ENCODE measurements at regions not wholly inside any gene's neighbourhood (a gene's known extent, or its start where the extent isn't known, plus 50 kb on each side); places are given as distances from the start of the nearest gene placed in this dataset.

DNA sequence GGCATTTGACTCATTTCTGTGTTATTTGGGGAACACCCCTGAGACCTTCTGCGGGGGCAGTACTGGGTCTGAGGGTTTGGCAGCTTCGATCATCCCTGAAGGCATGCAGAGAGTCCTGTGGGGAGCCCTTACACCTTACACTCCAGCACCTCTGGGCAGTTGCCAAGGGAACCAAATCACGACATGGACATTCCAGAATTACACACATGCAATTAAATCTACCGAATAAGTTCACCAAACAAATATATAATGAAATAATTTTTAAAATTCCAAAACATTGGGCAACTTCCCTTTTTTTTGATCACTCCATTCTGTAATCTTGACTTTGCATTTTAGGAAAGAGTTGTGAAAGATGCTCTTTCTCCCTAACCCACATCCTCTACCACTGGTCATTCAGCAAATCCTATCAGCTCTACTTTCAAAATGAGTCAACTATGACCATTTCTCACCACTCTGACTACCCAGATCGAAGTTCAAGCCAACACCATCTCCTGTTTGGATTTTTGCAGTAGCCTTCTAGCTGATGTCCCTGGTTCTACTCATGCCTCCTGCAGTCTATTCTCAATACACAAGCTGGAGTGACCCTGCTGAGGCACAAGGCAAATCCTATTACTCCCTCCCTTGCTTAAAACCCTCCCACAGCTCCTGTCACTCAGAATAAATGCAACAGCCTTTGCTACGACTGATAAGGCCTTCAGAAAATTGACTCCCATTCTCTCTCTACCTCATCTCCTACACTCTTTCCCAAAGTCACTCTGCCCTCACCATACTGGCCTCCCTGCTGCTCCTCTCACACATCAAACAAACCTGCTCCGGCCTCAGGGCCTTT, 533.3 kb downstream of the HACE1 start:
- no peak overlapping the region for H3K9ac ChIP-seq (replicated peaks; ENCODE audit: extremely low read depth, insufficient read depth, low read length)
- no peaks in the 10 kb centered on the region for H3K9me1 ChIP-seq (replicated peaks; ENCODE audit: control insufficient read depth, extremely low read depth, insufficient read depth, low read length)
- no peaks in the 10 kb centered on the region for H3K27me3 ChIP-seq (ENCODE audit: control insufficient read depth in 2 of 2, insufficient read depth in 2 of 2, low read length in 2 of 2)
- H3K4me2 ChIP-seq (ENCODE audit: insufficient read depth, low read length): no peak overlapping the region
- ChIA-PET POLR2A (no interaction called here), CTCF (interaction anchor here (0.9 to 1.2 kb wide), 3 partner anchors 8 to 199 kb away, joined by 3 read pairs; no protein-coding TSS in a partner anchor)
- intact Hi-C loops (cut with micrococcal nuclease): loop anchor here (5.0 kb wide), 2 partner anchors 529 to 1474 kb away; no protein-coding TSS in a partner anchor
- H3K36me3 ChIP-seq (ENCODE audit: control insufficient read depth in 2 of 2, extremely low read depth in 1 of 2, insufficient read depth in 2 of 2, low read length in 2 of 2): no peaks in the 10 kb centered on the region
- H2AFZ ChIP-seq (ENCODE audit: low read depth, low read length): no peak overlapping the region
- no peak overlapping the region for H3K27ac ChIP-seq (ENCODE audit: insufficient read depth, low read depth, low read length)
- dilution Hi-C loops (cut with MboI; ENCODE audit: extremely low pct_ligation_motif_present, low sequenced_read_pairs): no loop called here
- no peaks in the 10 kb centered on the region for H4K20me1 ChIP-seq (replicated peaks; ENCODE audit: control insufficient read depth, extremely low read depth, insufficient read depth, low read length)
- BruUV-seq (replicated peaks): no TSS peak
- no peak overlapping the region for H3K4me3 ChIP-seq (replicated peaks in 1 of 3; ENCODE audit: insufficient read depth in 1 of 3, low read depth in 1 of 3, low read length in 3 of 3)
- FAIRE-seq: no peak
- no peaks in the 10 kb centered on the region for H3K79me2 ChIP-seq (ENCODE audit: control insufficient read depth, insufficient read depth, low read length)
- no peaks in the 10 kb centered on the region for H3K9me3 ChIP-seq (replicated peaks; ENCODE audit: control insufficient read depth, insufficient read depth, low read length)
- H3K4me1 ChIP-seq (ENCODE audit: control insufficient read depth, extremely low read depth, insufficient read depth, low read length): no peaks in the 10 kb centered on the region
- DNase-seq (ENCODE audit: low read depth, low spot score): no peak
- no peak for TF ChIP-seq FOS (IDR thresholded peaks at IDR 0.05; ENCODE audit: borderline replicate concordance, insufficient read depth, low read length)
- no peak for TF ChIP-seq GATA2 (IDR thresholded peaks at IDR 0.05; ENCODE audit: insufficient read depth, insufficient read length, low read depth, low read length)
- no peak for TF ChIP-seq EZH2 (IDR thresholded peaks at IDR 0.05; ENCODE audit: borderline replicate concordance, low read depth, low read length, severe bottlenecking)

DNA sequence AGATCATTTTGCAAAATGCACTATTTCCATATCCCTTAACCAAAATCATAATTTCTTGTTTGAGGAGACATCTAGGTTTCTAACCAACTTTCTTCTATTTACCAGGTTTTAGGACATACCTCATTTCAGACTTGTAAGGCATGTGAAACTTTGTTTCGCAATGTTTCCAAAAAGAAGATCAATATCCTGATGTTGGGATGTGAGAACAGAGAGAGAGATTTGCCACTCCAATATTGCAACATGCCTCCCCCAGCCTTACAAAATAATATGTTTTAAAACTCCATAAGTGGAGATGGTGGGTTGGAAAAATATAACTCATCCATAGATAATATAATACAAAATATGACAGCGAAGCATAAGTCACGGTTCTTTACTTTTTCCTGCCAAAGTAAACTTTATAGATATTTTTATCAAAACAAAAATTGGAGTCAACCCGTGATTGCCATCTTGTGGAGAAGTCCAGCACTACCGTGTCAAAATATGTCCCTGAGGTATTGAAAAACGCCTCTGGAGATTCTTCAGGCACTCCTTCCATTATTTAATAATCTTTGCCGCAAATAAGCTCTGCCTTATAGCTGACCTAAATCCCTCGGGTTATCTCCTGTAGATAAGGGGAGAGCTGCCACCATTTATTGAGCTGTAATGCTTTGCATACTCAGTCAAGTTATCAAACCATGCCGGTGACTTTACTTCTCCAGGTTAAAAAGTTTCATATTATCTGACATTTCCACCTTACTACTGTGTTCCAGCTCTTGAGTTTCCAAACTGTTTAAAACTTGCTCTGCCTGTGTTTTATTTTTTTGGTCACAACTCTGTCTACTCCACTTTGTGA, 534.2 kb downstream of the HACE1 start:
- no peaks in the 10 kb centered on the region for H3K27me3 ChIP-seq (ENCODE audit: control insufficient read depth in 2 of 2, insufficient read depth in 2 of 2, low read length in 2 of 2)
- intact Hi-C loops (cut with micrococcal nuclease): loop anchor here (1.0 to 5.0 kb wide), 4 partner anchors 200 to 1473 kb away; no protein-coding TSS in a partner anchor
- TF ChIP-seq, protein P1, sequence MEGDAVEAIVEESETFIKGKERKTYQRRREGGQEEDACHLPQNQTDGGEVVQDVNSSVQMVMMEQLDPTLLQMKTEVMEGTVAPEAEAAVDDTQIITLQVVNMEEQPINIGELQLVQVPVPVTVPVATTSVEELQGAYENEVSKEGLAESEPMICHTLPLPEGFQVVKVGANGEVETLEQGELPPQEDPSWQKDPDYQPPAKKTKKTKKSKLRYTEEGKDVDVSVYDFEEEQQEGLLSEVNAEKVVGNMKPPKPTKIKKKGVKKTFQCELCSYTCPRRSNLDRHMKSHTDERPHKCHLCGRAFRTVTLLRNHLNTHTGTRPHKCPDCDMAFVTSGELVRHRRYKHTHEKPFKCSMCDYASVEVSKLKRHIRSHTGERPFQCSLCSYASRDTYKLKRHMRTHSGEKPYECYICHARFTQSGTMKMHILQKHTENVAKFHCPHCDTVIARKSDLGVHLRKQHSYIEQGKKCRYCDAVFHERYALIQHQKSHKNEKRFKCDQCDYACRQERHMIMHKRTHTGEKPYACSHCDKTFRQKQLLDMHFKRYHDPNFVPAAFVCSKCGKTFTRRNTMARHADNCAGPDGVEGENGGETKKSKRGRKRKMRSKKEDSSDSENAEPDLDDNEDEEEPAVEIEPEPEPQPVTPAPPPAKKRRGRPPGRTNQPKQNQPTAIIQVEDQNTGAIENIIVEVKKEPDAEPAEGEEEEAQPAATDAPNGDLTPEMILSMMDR (IDR thresholded peaks at IDR 0.05; ENCODE audit: extremely low read depth in 1 of 2, insufficient read depth in 1 of 2, low read depth in 1 of 2, low read length in 2 of 2): peak; percentile 46 to 54
- no peak for TF ChIP-seq MYC (IDR thresholded peaks at IDR 0.05; ENCODE audit: low read depth, low read length)
- no peak overlapping the region for H3K4me3 ChIP-seq (replicated peaks in 1 of 3; ENCODE audit: insufficient read depth in 1 of 3, low read depth in 1 of 3, low read length in 3 of 3)
- dilution Hi-C loops (cut with MboI; ENCODE audit: extremely low pct_ligation_motif_present, low sequenced_read_pairs): no loop called here
- no peaks in the 10 kb centered on the region for H3K9me1 ChIP-seq (replicated peaks; ENCODE audit: control insufficient read depth, extremely low read depth, insufficient read depth, low read length)
- FAIRE-seq (no peak), DNase-seq (ENCODE audit: low read depth, low spot score) (peak; percentile 43)
- no peaks in the 10 kb centered on the region for H3K4me1 ChIP-seq (ENCODE audit: control insufficient read depth, extremely low read depth, insufficient read depth, low read length)
- no TSS peak for BruUV-seq (replicated peaks)
- no peaks in the 10 kb centered on the region for H4K20me1 ChIP-seq (replicated peaks; ENCODE audit: control insufficient read depth, extremely low read depth, insufficient read depth, low read length)
- no peaks in the 10 kb centered on the region for H3K79me2 ChIP-seq (ENCODE audit: control insufficient read depth, insufficient read depth, low read length)
- H2AFZ ChIP-seq (ENCODE audit: low read depth, low read length): no peak overlapping the region
- H3K36me3 ChIP-seq (ENCODE audit: control insufficient read depth in 2 of 2, extremely low read depth in 1 of 2, insufficient read depth in 2 of 2, low read length in 2 of 2): no peaks in the 10 kb centered on the region
- ChIA-PET POLR2A (no interaction called here), CTCF (interaction anchor here (0.9 to 1.2 kb wide), 3 partner anchors 9 to 200 kb away, joined by 3 read pairs; no protein-coding TSS in a partner anchor)
- no peaks in the 10 kb centered on the region for H3K9me3 ChIP-seq (replicated peaks; ENCODE audit: control insufficient read depth, insufficient read depth, low read length)
- H3K27ac ChIP-seq (ENCODE audit: insufficient read depth, low read depth, low read length): no peak overlapping the region
- no peak overlapping the region for H3K9ac ChIP-seq (replicated peaks; ENCODE audit: extremely low read depth, insufficient read depth, low read length)
- H3K4me2 ChIP-seq (ENCODE audit: insufficient read depth, low read length): no peak overlapping the region

Measured in endothelial cell of umbilical vein (primary cell).